Neural cell (in vitro differentiated cells): ENCODE measurements at regions not wholly inside any gene's neighbourhood (a gene's known extent, or its start where the extent isn't known, plus 50 kb on each side); places are given as distances from the start of the nearest gene placed in this dataset.

ENCODE experiments used
- H2AFZ ChIP-seq: fragments of 200-600, 300-800 bp; sonication (generic), shearing (Covaris generic); 2 replicates; pipeline ENCODE4 v1.6.0; 2014; ENCODE audit warnings: low read depth, mild to moderate bottlenecking, antibody characterized with exemption, low read length, moderate library complexity
- H3F3A ChIP-seq: fragments of 200-600 bp; shearing (Covaris generic); 2 replicates; pipeline ENCODE4 v1.6.1; 2016; ENCODE audit warnings: mild to moderate bottlenecking, moderate library complexity, mixed read lengths, antibody characterized with exemption, low read length; ENCODE audit not compliant: insufficient read depth, poor library complexity, severe bottlenecking
- H3K27ac ChIP-seq: fragments of 200-600, 300-800 bp; sonication (generic), shearing (Covaris generic); 2 replicates; pipeline ENCODE4 v1.5.1; 2014; ENCODE audit warnings: mild to moderate bottlenecking, low read length, moderate library complexity
- H3K27me3 ChIP-seq: fragments of 300-800, 200-600 bp; sonication (generic), shearing (Covaris generic); 2 replicates; pipeline ENCODE4 v1.6.0; 2014; ENCODE audit warnings: mild to moderate bottlenecking, low read depth, low read length, moderate library complexity; ENCODE audit not compliant: insufficient read depth
- H3K36me3 ChIP-seq: fragments of 300-800, 200-600 bp; sonication (generic), shearing (Covaris generic); 2 replicates; pipeline ENCODE4 v1.5.1; 2014; ENCODE audit warnings: mild to moderate bottlenecking, antibody characterized with exemption, low read length, moderate library complexity; ENCODE audit not compliant: insufficient read depth
- H3K4me2 ChIP-seq: fragments of 300-800, 200-600 bp; sonication (generic), shearing (Covaris generic); 2 replicates; pipeline ENCODE4 v1.6.0; 2014; ENCODE audit warnings: mild to moderate bottlenecking, low read length
- H3K4me3 ChIP-seq: fragments of 300-800, 200-600 bp; sonication (generic), shearing (Covaris generic); 2 replicates; pipeline ENCODE4 v1.5.1; 2014; ENCODE audit warnings: mild to moderate bottlenecking, low read length, moderate library complexity
- H3K79me2 ChIP-seq: fragments of 200-600 bp; shearing (Covaris generic); replicated peaks from 2 replicates; pipeline ENCODE4 v1.6.0; 2014; ENCODE audit warnings: mild to moderate bottlenecking, low read length, moderate library complexity; ENCODE audit not compliant: insufficient read depth
- H3K9ac ChIP-seq: fragments of 300-800, 200-600 bp; sonication (generic), shearing (Covaris generic); 2 replicates; pipeline ENCODE4 v1.6.1; 2016; ENCODE audit warnings: mild to moderate bottlenecking, low read length, mixed read lengths
- H3K9me2 ChIP-seq: fragments of 200-600 bp; shearing (Covaris generic); 2 replicates; pipeline ENCODE4 v1.6.1; 2016; ENCODE audit warnings: mild to moderate bottlenecking, low read length, mixed read lengths; ENCODE audit not compliant: insufficient read depth
- H3K9me3 ChIP-seq: fragments of 200-600, 300-800 bp; sonication (generic), shearing (Covaris generic); 2 replicates; pipeline ENCODE4 v1.6.1; 2016; ENCODE audit warnings: mild to moderate bottlenecking, mixed run types, low read length, moderate library complexity, mixed read lengths
- H4K20me1 ChIP-seq: fragments of 200-600 bp; shearing (Covaris generic); 2 replicates; pipeline ENCODE4 v1.6.1; 2016; ENCODE audit warnings: mild to moderate bottlenecking, mixed run types; ENCODE audit not compliant: insufficient read depth
- CTCF ChIP-seq: fragments of 450-650 bp; IDR thresholded peaks from 2 replicates; pipeline ENCODE4 v1.5.1; 2014; ENCODE audit warnings: antibody characterized with exemption, mild to moderate bottlenecking, moderate library complexity; ENCODE audit not compliant: poor library complexity, severe bottlenecking
- EP300 ChIP-seq: fragments of 450-650 bp; conservative IDR thresholded peaks from 2 replicates; pipeline ENCODE4 v1.6.1; 2014; ENCODE audit warnings: antibody characterized with exemption, mild to moderate bottlenecking, moderate library complexity; ENCODE audit not compliant: poor library complexity, severe bottlenecking
- EZH2 ChIP-seq: fragments of 200-600, 300-800 bp; shearing (Covaris generic), sonication (generic); IDR thresholded peaks from 2 replicates; pipeline ENCODE4 v1.6.1; 2014; ENCODE audit warnings: antibody characterized with exemption, low read length, borderline replicate concordance, mild to moderate bottlenecking; ENCODE audit not compliant: insufficient read depth, poor library complexity, severe bottlenecking
- MXI1 ChIP-seq: fragments of 450-650 bp; conservative IDR thresholded peaks from 2 replicates; pipeline ENCODE4 v1.6.1; 2014; ENCODE audit warnings: antibody characterized with exemption, mild to moderate bottlenecking; ENCODE audit not compliant: poor library complexity, severe bottlenecking
- POLR2AphosphoS5 ChIP-seq: IDR thresholded peaks from 2 replicates; pipeline ENCODE4 v1.6.1; 2012
- RAD21 ChIP-seq: fragments of 450-650 bp; conservative IDR thresholded peaks from 2 replicates; pipeline ENCODE4 v1.6.1; 2014; ENCODE audit warnings: antibody characterized with exemption, mild to moderate bottlenecking, moderate library complexity
- REST ChIP-seq: IDR thresholded peaks from 2 replicates; pipeline ENCODE4 v1.6.1; 2012; ENCODE audit warnings: borderline replicate concordance
- SMC3 ChIP-seq: fragments of 450-650 bp; conservative IDR thresholded peaks from 2 replicates; pipeline ENCODE4 v1.6.1; 2014; ENCODE audit warnings: antibody characterized with exemption, mild to moderate bottlenecking, moderate library complexity; ENCODE audit not compliant: poor library complexity
- TAF1 ChIP-seq: IDR thresholded peaks from 2 replicates; pipeline ENCODE4 v1.6.1; 2012; ENCODE audit warnings: low read depth

- Histone ChIP-seq H2AFZ (no peak overlapping the region), H4K20me1 (no peaks in the 10 kb centered on the region), H3K79me2 (no peaks in the 10 kb centered on the region), H3K36me3 (no peaks in the 10 kb centered on the region), H3K9ac (no peak overlapping the region), H3K4me2 (no peak overlapping the region), H3K9me3 (no peaks in the 10 kb centered on the region), H3K27me3 (no peaks in the 10 kb centered on the region), H3K9me2 (no peaks in the 10 kb centered on the region), H3F3A (no peaks in the 10 kb centered on the region), H3K4me3 (no peak overlapping the region), H3K27ac (no peak overlapping the region)
- no peak for TF ChIP-seq MXI1
- no peak for TF ChIP-seq CTCF
- TF ChIP-seq RAD21 = no peak
- TF ChIP-seq EZH2 = no peak
- no peak for TF ChIP-seq POLR2AphosphoS5
- TF ChIP-seq SMC3 = no peak
- TF ChIP-seq TAF1 = no peak
- TF ChIP-seq REST = no peak
- TF ChIP-seq EP300 = no peak
These were observed 191.2 kb downstream of the BTBD3 start for GRCh38 chr20:12108846-12109245.

- no peaks in the 10 kb centered on the region for H3K9me2 ChIP-seq
- no peaks in the 10 kb centered on the region for H3K36me3 ChIP-seq
- no peaks in the 10 kb centered on the region for H3K79me2 ChIP-seq
- no peaks in the 10 kb centered on the region for H3K27me3 ChIP-seq
- H3K27ac ChIP-seq = no peak overlapping the region
- H3K4me3 ChIP-seq = no peak overlapping the region
- no peaks in the 10 kb centered on the region for H3F3A ChIP-seq
- H4K20me1 ChIP-seq = no peaks in the 10 kb centered on the region
- no peak overlapping the region for H3K9ac ChIP-seq
- no peak overlapping the region for H2AFZ ChIP-seq
- H3K9me3 ChIP-seq = no peaks in the 10 kb centered on the region
- TF ChIP-seq CTCF (no peak), REST (no peak), EZH2 (no peak), POLR2AphosphoS5 (no peak), EP300 (no peak), SMC3 (no peak), RAD21 (no peak), MXI1 (no peak), TAF1 (no peak)
- no peak overlapping the region for H3K4me2 ChIP-seq
These were observed 192.6 kb downstream of the BTBD3 start for GRCh38 chr20:12110274-12110673.
